Fibroblast of mammary gland (primary cell): ENCODE measurements at regions not wholly inside any gene's neighbourhood (a gene's known extent, or its start where the extent isn't known, plus 50 kb on each side); places are given as distances from the start of the nearest gene placed in this dataset.

ENCODE experiments used
- DNase-seq: peaks from one replicate; pipeline ENCODE4 v3.0.0-alpha.2; 2010; ENCODE audit warnings: low read depth
- H3K4me3 ChIP-seq: 2 replicates; pipeline ENCODE4 v1.5.1; 2011; ENCODE audit warnings: low read depth, mild to moderate bottlenecking, low read length, moderate library complexity; ENCODE audit not compliant: control insufficient read depth
- CTCF ChIP-seq: conservative IDR thresholded peaks from 2 replicates; pipeline ENCODE4 v1.5.1; 2011; ENCODE audit warnings: low read depth, low read length, inconsistent platforms; ENCODE audit not compliant: control insufficient read depth, insufficient read depth

GRCh38 chr1:224791362-224791941 is 138.0 kb upstream of the DNAH14 start:
- no peak for DNase-seq
- no peak overlapping the region for H3K4me3 ChIP-seq

GRCh38 chr1:224795591-224795990 is 133.9 kb upstream of the DNAH14 start:
- no peak for TF ChIP-seq CTCF
- DNase-seq = no peak
- H3K4me3 ChIP-seq = no peak overlapping the region

More at GRCh38 chr1:224791362-224791941, 138.0 kb upstream of the DNAH14 start:
- no peak for TF ChIP-seq CTCF

GRCh38 chr1:224799083-224799482 is 130.4 kb upstream of the DNAH14 start:
- no peak overlapping the region for H3K4me3 ChIP-seq
- no peak for TF ChIP-seq CTCF
- DNase-seq = no peak

GRCh38 chr1:224800486-224801119 is 128.9 kb upstream of the DNAH14 start:
- no peak overlapping the region for H3K4me3 ChIP-seq
- no peak for TF ChIP-seq CTCF
- no peak for DNase-seq

- H3K4me3 ChIP-seq = no peak overlapping the region
- no peak for TF ChIP-seq CTCF
- no peak for DNase-seq
Measured at GRCh38 chr1:224801844-224802490, 127.5 kb upstream of the DNAH14 start.

GRCh38 chr1:224802617-224803016 is 126.9 kb upstream of the DNAH14 start:
- DNase-seq = no peak
- H3K4me3 ChIP-seq = no peak overlapping the region
- TF ChIP-seq CTCF = no peak
